ENCODE measurements at regions not wholly inside any gene's neighbourhood (a gene's known extent, or its start where the extent isn't known, plus 50 kb on each side); places are given as distances from the start of the nearest gene placed in this dataset.

GRCh38 chr15:61396235-61396919 lies 167.3 kb upstream of the RORA start:
- TF ChIP-seq FOSL1 (IDR thresholded peaks at IDR 0.05; ENCODE audit: low read depth) (no peak), CTCF (IDR thresholded peaks at IDR 0.05 in 2 of 3, conservative IDR thresholded peaks at IDR 0.05 in 1 of 3; ENCODE audit: borderline replicate concordance in 1 of 3, insufficient read depth in 1 of 3, low read depth in 2 of 3, low read length in 2 of 3) (no peak), MAX (IDR thresholded peaks at IDR 0.05) (no peak), POLR2A (IDR thresholded peaks at IDR 0.05; ENCODE audit: borderline replicate concordance, extremely low read depth, insufficient read depth, insufficient read length) (no peak), SRF (IDR thresholded peaks at IDR 0.05; ENCODE audit: low read depth) (no peak), ZBTB33 (IDR thresholded peaks at IDR 0.05; ENCODE audit: extremely low read depth, insufficient replicate concordance, low read length) (no peak), CEBPB (IDR thresholded peaks at IDR 0.05; ENCODE audit: low read depth) (no peak)
